Progenitor cell of endocrine pancreas (in vitro differentiated cells): ENCODE measurements at regions not wholly inside any gene's neighbourhood (a gene's known extent, or its start where the extent isn't known, plus 50 kb on each side); places are given as distances from the start of the nearest gene placed in this dataset.

Source experiments
- DNase-seq: peaks from one replicate; pipeline ENCODE4 v3.0.0; 2021; ENCODE audit warnings: low spot score; ENCODE audit not compliant: unreplicated experiment
- H3K27ac Mint-ChIP-seq: 2 replicates; pipeline ENCODE4 v1.8.0; 2021; ENCODE audit warnings: mild to moderate bottlenecking, moderate library complexity, mixed read lengths
- H3K27me3 Mint-ChIP-seq: 2 replicates; pipeline ENCODE4 v1.8.0; 2021; ENCODE audit warnings: mixed read lengths
- H3K36me3 Mint-ChIP-seq: 2 replicates; pipeline ENCODE4 v1.8.0; 2022; ENCODE audit warnings: mixed read lengths; ENCODE audit not compliant: insufficient read depth
- H3K4me1 Mint-ChIP-seq: 2 replicates; pipeline ENCODE4 v1.8.0; 2021; ENCODE audit warnings: low read depth, mixed read lengths
- H3K4me3 Mint-ChIP-seq: 2 replicates; pipeline ENCODE4 v1.8.0; 2021; ENCODE audit warnings: low read depth, mild to moderate bottlenecking, moderate library complexity, mixed read lengths
- H3K9me3 Mint-ChIP-seq: 2 replicates; pipeline ENCODE4 v1.8.0; 2021; ENCODE audit warnings: low read depth, mixed read lengths
- CTCF ChIP-seq: fragments of 200-600 bp; sonication (generic); IDR thresholded peaks from one replicate; pipeline ENCODE4 v1.5.0; 2021; ENCODE audit warnings: antibody characterized with exemption, mild to moderate bottlenecking; ENCODE audit not compliant: unreplicated experiment

- H3K4me1 Mint-ChIP-seq = peaks cover 6% of the 10 kb centered on the region
Measured at GRCh38 chr5:117738571-117738970, 1163.9 kb upstream of the SEMA6A start.

GRCh38 chr5:117736698-117737097 lies 1162.1 kb upstream of the SEMA6A start:
- H3K9me3 Mint-ChIP-seq = peaks cover 6% of the 10 kb centered on the region
- H3K4me1 Mint-ChIP-seq = peaks cover 4% of the 10 kb centered on the region
- no peak for TF ChIP-seq CTCF
- DNase-seq = no peak
- H3K27ac Mint-ChIP-seq = no peak overlapping the region
- no peak overlapping the region for H3K4me3 Mint-ChIP-seq
- no peaks in the 10 kb centered on the region for H3K27me3 Mint-ChIP-seq
- no peaks in the 10 kb centered on the region for H3K36me3 Mint-ChIP-seq

More at GRCh38 chr5:117738571-117738970, 1163.9 kb upstream of the SEMA6A start:
- TF ChIP-seq CTCF = no peak
- Mint-ChIP-seq H3K27me3 (no peaks in the 10 kb centered on the region), H3K4me3 (no peak overlapping the region), H3K9me3 (peaks cover 6% of the 10 kb centered on the region), H3K27ac (no peak overlapping the region), H3K36me3 (no peaks in the 10 kb centered on the region)
- no peak for DNase-seq

- Mint-ChIP-seq H3K4me3 (no peak overlapping the region), H3K36me3 (no peaks in the 10 kb centered on the region), H3K9me3 (peaks cover 11% of the 10 kb centered on the region), H3K27me3 (no peaks in the 10 kb centered on the region), H3K27ac (no peak overlapping the region), H3K4me1 (peaks cover 7% of the 10 kb centered on the region)
- DNase-seq = no peak
- TF ChIP-seq CTCF = no peak
Measured at GRCh38 chr5:117734056-117734455, 1159.4 kb upstream of the SEMA6A start.

- no peak for TF ChIP-seq CTCF
- Mint-ChIP-seq H3K9me3 (peaks cover 10% of the 10 kb centered on the region), H3K27me3 (no peaks in the 10 kb centered on the region), H3K4me3 (no peak overlapping the region), H3K4me1 (peaks cover 9% of the 10 kb centered on the region), H3K36me3 (no peaks in the 10 kb centered on the region), H3K27ac (no peak overlapping the region)
- DNase-seq = no peak
Measured at GRCh38 chr5:117733051-117733450, 1158.4 kb upstream of the SEMA6A start.

- Mint-ChIP-seq H3K27ac (no peak overlapping the region), H3K4me3 (no peak overlapping the region), H3K36me3 (no peaks in the 10 kb centered on the region), H3K27me3 (no peaks in the 10 kb centered on the region), H3K4me1 (peaks cover 11% of the 10 kb centered on the region), H3K9me3 (peaks cover 5% of the 10 kb centered on the region)
- TF ChIP-seq CTCF = no peak
- DNase-seq = no peak
Measured at GRCh38 chr5:117732264-117732663, 1157.6 kb upstream of the SEMA6A start.
